Endothelial cell of umbilical vein (primary cell): ENCODE measurements at regions not wholly inside any gene's neighbourhood (a gene's known extent, or its start where the extent isn't known, plus 50 kb on each side); places are given as distances from the start of the nearest gene placed in this dataset.

Source experiments
- EZH2 ChIP-seq: IDR thresholded peaks from 2 replicates; pipeline ENCODE4 v1.6.1; 2012; ENCODE audit warnings: borderline replicate concordance, low read depth, mild to moderate bottlenecking, moderate library complexity, low read length, inconsistent platforms; ENCODE audit not compliant: severe bottlenecking
- FOS ChIP-seq: IDR thresholded peaks from 2 replicates; pipeline ENCODE4 v1.6.1; 2011; ENCODE audit warnings: mild to moderate bottlenecking, low read length, moderate library complexity, borderline replicate concordance; ENCODE audit not compliant: insufficient read depth
- GATA2 ChIP-seq: IDR thresholded peaks from 2 replicates; pipeline ENCODE4 v1.7.0; 2011; ENCODE audit warnings: low read depth, mild to moderate bottlenecking, moderate library complexity, mixed read lengths, low read length; ENCODE audit not compliant: insufficient read length, insufficient read depth
- JUN ChIP-seq: IDR thresholded peaks from 2 replicates; pipeline ENCODE4 v1.6.1; 2011; ENCODE audit warnings: borderline replicate concordance, low read depth; ENCODE audit not compliant: insufficient read length, insufficient read depth
- MAX ChIP-seq: IDR thresholded peaks from 2 replicates; pipeline ENCODE4 v1.6.1; 2011; ENCODE audit not compliant: insufficient read depth, insufficient read length
- POLR2A ChIP-seq: IDR thresholded peaks from 2 replicates; pipeline ENCODE4 v1.6.1; 2012; ENCODE audit warnings: low read depth, mild to moderate bottlenecking, control low read depth, low read length
- POLR2AphosphoS5 ChIP-seq: IDR thresholded peaks from 2 replicates; pipeline ENCODE4 v1.6.1; 2012; ENCODE audit warnings: low read depth, mild to moderate bottlenecking, control low read depth, low read length, moderate library complexity; ENCODE audit not compliant: insufficient read depth
- TF ChIP-seq, protein P1 (sequence below), 2 donors: IDR thresholded peaks; 1 replicate in 1 of 2; 2 replicates in 1 of 2; pipeline ENCODE4 v1.5.1; 2011; ENCODE audit warnings: low read length in 2 of 2, mild to moderate bottlenecking in 2 of 2, moderate library complexity in 2 of 2, control low read depth in 1 of 2, inconsistent platforms in 1 of 2, low read depth in 1 of 2; ENCODE audit not compliant: insufficient read depth in 1 of 2; ENCODE audit errors: extremely low read depth in 1 of 2

DNA sequence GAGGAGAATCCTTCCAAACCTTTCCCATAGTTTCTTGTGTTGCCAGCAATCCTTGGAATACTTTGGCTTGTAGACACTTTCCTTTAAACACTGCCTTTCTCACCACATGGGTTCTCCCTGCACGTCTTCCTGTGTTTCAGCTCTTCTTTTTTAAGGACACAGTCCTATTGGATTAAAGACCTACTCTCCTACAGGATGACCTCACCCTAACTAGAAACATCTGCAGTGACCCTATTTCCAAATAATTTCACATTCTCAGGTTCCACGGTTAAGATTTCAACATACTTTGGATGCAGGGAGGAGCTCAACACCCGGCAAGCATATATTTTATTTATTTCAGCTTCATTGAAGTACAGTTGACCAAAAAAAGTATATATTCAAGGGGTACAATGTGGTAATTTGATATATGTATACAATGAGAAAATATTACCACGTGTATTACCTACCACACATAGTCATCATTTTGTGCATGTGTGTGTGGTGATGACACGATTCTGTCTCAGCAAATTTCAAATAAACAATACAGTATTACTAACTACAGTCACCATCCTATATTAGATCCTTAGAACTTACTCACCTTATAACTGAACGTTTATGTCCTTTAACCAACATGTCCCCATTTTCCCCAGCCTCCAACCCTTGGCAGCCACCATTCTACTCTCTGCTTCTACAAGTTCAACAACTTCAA lies 745.0 kb downstream of the CBLN2 start:
- no peak for TF ChIP-seq POLR2AphosphoS5
- TF ChIP-seq, protein P1, sequence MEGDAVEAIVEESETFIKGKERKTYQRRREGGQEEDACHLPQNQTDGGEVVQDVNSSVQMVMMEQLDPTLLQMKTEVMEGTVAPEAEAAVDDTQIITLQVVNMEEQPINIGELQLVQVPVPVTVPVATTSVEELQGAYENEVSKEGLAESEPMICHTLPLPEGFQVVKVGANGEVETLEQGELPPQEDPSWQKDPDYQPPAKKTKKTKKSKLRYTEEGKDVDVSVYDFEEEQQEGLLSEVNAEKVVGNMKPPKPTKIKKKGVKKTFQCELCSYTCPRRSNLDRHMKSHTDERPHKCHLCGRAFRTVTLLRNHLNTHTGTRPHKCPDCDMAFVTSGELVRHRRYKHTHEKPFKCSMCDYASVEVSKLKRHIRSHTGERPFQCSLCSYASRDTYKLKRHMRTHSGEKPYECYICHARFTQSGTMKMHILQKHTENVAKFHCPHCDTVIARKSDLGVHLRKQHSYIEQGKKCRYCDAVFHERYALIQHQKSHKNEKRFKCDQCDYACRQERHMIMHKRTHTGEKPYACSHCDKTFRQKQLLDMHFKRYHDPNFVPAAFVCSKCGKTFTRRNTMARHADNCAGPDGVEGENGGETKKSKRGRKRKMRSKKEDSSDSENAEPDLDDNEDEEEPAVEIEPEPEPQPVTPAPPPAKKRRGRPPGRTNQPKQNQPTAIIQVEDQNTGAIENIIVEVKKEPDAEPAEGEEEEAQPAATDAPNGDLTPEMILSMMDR (IDR thresholded peaks at IDR 0.05; ENCODE audit: extremely low read depth in 1 of 2, insufficient read depth in 1 of 2, low read depth in 1 of 2, low read length in 2 of 2) = no peak
- TF ChIP-seq GATA2 = no peak
- TF ChIP-seq EZH2 = no peak
- TF ChIP-seq POLR2A = no peak
- no peak for TF ChIP-seq FOS
- no peak for TF ChIP-seq JUN
- TF ChIP-seq MAX = no peak
